ENCODE measurements at regions not wholly inside any gene's neighbourhood (a gene's known extent, or its start where the extent isn't known, plus 50 kb on each side); places are given as distances from the start of the nearest gene placed in this dataset.

DNA sequence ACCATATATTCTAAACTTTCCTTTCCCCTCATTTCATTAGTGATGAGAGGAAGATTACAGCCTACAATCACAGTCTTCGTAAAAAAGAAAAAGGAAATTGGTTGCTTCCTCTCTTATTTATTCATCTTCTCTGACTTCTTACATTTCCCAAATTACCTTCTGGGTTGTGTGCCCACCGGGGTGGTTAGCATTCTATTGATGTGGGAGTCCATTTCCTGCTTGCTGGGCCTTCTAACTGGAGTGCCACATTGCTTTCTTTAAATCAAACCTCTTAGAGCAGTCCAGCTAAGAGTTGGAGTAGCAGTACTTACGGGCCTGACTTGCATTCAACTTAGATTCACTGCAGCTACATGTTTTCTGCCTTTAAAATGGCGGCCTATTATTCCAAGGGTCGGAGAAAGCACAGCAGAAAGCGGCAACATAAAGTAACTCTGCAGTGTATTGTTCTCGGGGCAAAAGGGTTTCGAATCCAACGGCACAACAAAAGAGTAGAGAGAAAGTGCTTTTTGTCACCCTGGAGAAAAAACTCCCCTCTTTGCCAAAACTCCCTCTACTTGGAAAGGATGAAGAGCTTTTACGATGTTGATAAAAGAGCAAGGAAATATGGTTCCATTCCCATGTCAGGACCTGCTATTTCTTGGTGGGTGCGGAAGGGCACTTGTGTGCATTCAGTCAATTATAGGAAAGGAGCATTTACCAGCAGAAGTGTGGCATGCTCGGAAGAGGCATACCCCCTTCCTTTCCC is 110.6 kb upstream of the DLX2 start:
- no peak overlapping the region for H3K4me3 ChIP-seq (ENCODE audit: low read length in 3 of 3)
- TF ChIP-seq, protein P1, sequence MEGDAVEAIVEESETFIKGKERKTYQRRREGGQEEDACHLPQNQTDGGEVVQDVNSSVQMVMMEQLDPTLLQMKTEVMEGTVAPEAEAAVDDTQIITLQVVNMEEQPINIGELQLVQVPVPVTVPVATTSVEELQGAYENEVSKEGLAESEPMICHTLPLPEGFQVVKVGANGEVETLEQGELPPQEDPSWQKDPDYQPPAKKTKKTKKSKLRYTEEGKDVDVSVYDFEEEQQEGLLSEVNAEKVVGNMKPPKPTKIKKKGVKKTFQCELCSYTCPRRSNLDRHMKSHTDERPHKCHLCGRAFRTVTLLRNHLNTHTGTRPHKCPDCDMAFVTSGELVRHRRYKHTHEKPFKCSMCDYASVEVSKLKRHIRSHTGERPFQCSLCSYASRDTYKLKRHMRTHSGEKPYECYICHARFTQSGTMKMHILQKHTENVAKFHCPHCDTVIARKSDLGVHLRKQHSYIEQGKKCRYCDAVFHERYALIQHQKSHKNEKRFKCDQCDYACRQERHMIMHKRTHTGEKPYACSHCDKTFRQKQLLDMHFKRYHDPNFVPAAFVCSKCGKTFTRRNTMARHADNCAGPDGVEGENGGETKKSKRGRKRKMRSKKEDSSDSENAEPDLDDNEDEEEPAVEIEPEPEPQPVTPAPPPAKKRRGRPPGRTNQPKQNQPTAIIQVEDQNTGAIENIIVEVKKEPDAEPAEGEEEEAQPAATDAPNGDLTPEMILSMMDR (IDR thresholded peaks at IDR 0.05; ENCODE audit: borderline replicate concordance, extremely low read depth, insufficient read depth) = no peak
- no peak overlapping the region for H3K27ac ChIP-seq (ENCODE audit: low read depth in 2 of 2, low read length in 2 of 2)
- no peak for FAIRE-seq
- DNase-seq = no peak
- H3K36me3 ChIP-seq (ENCODE audit: control insufficient read depth in 2 of 3, insufficient read depth in 3 of 3, low read length in 3 of 3) = no peaks in the 10 kb centered on the region
- H3K27me3 ChIP-seq (ENCODE audit: control insufficient read depth, insufficient read depth, low read length) = no peaks in the 10 kb centered on the region
- H3K4me1 ChIP-seq (ENCODE audit: control insufficient read depth in 2 of 3, insufficient read depth in 2 of 3, low read depth in 1 of 3, low read length in 3 of 3) = peaks cover 0 to 16% (median 4%) of the 10 kb centered on the region in 3 donors
- H3K9me3 ChIP-seq (ENCODE audit: control insufficient read depth in 2 of 3, insufficient read depth in 1 of 3, low read length in 3 of 3) = no peaks in the 10 kb centered on the region
- intact Hi-C loops (cut with DNase I) = no loop called here
- no peak overlapping the region for H3K9ac ChIP-seq (ENCODE audit: low read length in 3 of 3)

DNA sequence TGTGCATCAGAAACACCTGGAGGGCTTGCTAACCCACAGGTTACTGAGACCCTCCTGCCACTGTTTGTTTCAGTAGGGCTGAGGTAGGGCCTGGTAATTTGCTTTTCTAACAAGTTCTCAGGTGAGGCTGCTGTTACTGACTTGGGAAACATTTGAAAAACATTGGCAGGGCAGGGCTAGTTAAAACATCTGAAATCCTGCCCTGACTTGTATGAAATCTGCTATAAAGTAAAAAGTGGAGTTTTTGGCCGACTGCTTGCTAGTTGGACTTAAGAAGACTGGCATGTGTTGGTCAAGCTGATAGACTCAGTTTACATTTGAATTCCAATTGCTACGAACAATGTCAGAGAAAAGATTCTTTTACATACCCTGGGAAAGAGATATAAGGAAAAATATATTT is 111.6 kb upstream of the DLX2 start:
- TF ChIP-seq, protein P1 (IDR thresholded peaks at IDR 0.05; ENCODE audit: borderline replicate concordance, extremely low read depth, insufficient read depth) = no peak
- DNase-seq = no peak
- no peak overlapping the region for H3K9ac ChIP-seq (ENCODE audit: low read length in 3 of 3)
- intact Hi-C loops (cut with DNase I) = no loop called here
- H3K9me3 ChIP-seq (ENCODE audit: control insufficient read depth in 2 of 3, insufficient read depth in 1 of 3, low read length in 3 of 3) = no peaks in the 10 kb centered on the region
- H3K4me1 ChIP-seq (ENCODE audit: control insufficient read depth in 2 of 3, insufficient read depth in 2 of 3, low read depth in 1 of 3, low read length in 3 of 3) = peaks cover 0 to 13% (median 4%) of the 10 kb centered on the region in 3 donors
- no peaks in the 10 kb centered on the region for H3K36me3 ChIP-seq (ENCODE audit: control insufficient read depth in 2 of 3, insufficient read depth in 3 of 3, low read length in 3 of 3)
- no peak overlapping the region for H3K4me3 ChIP-seq (ENCODE audit: low read length in 3 of 3)
- no peak overlapping the region for H3K27ac ChIP-seq (ENCODE audit: low read depth in 2 of 2, low read length in 2 of 2)
- no peak for FAIRE-seq
- no peaks in the 10 kb centered on the region for H3K27me3 ChIP-seq (ENCODE audit: control insufficient read depth, insufficient read depth, low read length)

DNA sequence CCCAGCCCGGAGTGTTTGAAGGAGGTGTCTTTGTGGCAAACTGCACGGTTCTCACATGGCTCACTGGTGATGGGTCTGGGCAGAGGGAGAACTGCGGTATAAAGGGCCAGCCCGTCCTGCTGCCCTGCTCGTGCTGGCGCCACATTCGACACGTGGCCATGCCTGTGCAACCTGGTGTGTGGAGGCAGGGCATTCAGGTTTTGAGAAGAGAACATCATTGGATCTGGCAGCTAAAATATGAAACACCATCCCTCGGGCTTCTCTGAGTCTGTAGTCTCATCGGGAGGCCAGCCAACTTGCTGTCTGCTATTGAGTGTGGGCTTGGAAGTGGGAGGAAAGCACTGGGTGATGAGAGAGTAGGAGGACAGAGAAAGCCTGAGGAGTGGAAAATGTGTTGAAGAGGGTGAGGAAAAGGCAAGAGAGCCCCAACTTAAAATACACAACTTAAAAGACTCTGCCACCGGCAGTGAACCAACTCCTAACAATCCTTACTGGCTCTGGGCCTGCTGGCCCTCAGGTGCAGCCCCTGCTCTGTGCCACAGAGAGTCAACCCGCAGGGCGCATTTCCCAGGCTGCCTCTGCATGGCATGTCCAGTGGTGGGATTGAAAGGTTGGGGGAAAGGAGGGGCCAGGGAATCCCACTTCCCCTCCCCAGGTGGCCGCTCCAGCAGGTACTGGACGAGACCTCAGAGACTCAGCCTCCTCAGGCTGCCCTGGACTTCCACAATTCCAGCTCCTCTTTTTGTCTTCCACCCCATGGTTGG is 112.7 kb upstream of the DLX2 start:
- Histone ChIP-seq H3K9me3 (ENCODE audit: control insufficient read depth in 2 of 3, insufficient read depth in 1 of 3, low read length in 3 of 3) (no peaks in the 10 kb centered on the region), H3K9ac (ENCODE audit: low read length in 3 of 3) (no peak overlapping the region), H3K4me1 (ENCODE audit: control insufficient read depth in 2 of 3, insufficient read depth in 2 of 3, low read depth in 1 of 3, low read length in 3 of 3) (peaks cover 0 to 11% (median 4%) of the 10 kb centered on the region in 3 donors), H3K4me3 (ENCODE audit: low read length in 3 of 3) (no peak overlapping the region), H3K27ac (ENCODE audit: low read depth in 2 of 2, low read length in 2 of 2) (no peak overlapping the region), H3K27me3 (ENCODE audit: control insufficient read depth, insufficient read depth, low read length) (no peaks in the 10 kb centered on the region), H3K36me3 (ENCODE audit: control insufficient read depth in 2 of 3, insufficient read depth in 3 of 3, low read length in 3 of 3) (no peaks in the 10 kb centered on the region)
- intact Hi-C loops (cut with DNase I) = no loop called here
- FAIRE-seq = no peak
- TF ChIP-seq, protein P1 (IDR thresholded peaks at IDR 0.05; ENCODE audit: borderline replicate concordance, extremely low read depth, insufficient read depth) = no peak
- DNase-seq = peak in 1 of 5 donors; percentile 45
